B cell (primary cell): ENCODE measurements at regions not wholly inside any gene's neighbourhood (a gene's known extent, or its start where the extent isn't known, plus 50 kb on each side); places are given as distances from the start of the nearest gene placed in this dataset.

ENCODE experiments used
- ATAC-seq: fragments of 200-7000 bp; cut with Tn5 transposase; one replicate; pipeline ENCODE4 v1.10.0; 2021; ENCODE audit warnings: low read depth, mild to moderate bottlenecking, moderate number of reproducible peaks, moderate library complexity
- CTCF ChIA-PET: fragments of 350-600 bp; sonication (Branson Sonifier 250); formaldehyde crosslinking; loops from one replicate; lab custom pipeline; 2021; ENCODE audit warnings: antibody characterized with exemption, inconsistent platforms; lab: Charles Lee
- POLR2A ChIA-PET: fragments of 350-600 bp; sonication (Branson Sonifier 250); formaldehyde crosslinking; loops from one replicate; lab custom pipeline; 2021; ENCODE audit warnings: antibody characterized with exemption; lab: Charles Lee
- DNase-seq: peaks from one replicate; pipeline ENCODE4 v3.0.0; 2013
- H2AFZ ChIP-seq: 2 replicates; pipeline ENCODE4 v1.6.1; 2012; ENCODE audit warnings: mild to moderate bottlenecking, low read depth, low read length; ENCODE audit not compliant: insufficient read depth, poor library complexity, severe bottlenecking
- H3K27ac ChIP-seq, 2 donors: 1 replicate in 1 of 2; 2 replicates in 1 of 2; pipeline ENCODE4 v1.5.1; 2012 to 2013; ENCODE audit warnings: low read length in 2 of 2, mild to moderate bottlenecking in 2 of 2, moderate library complexity in 1 of 2
- H3K27me3 ChIP-seq, 4 experiments: fragments of 200-600 bp in 1 of 4; sonication (generic) in 1 of 4; replicated peaks in 1 of 4; 1 replicate in 2 of 4; 2 replicates in 2 of 4; pipeline versions ENCODE4 v1.6.1 to v1.7.0; 2013 to 2016; ENCODE audit warnings: low read length in 3 of 4, mild to moderate bottlenecking in 2 of 4, mixed read lengths in 1 of 4, moderate library complexity in 1 of 4; ENCODE audit not compliant: insufficient read depth in 4 of 4, control insufficient read depth in 3 of 4; ENCODE audit errors: control extremely low read depth in 1 of 4
- H3K36me3 ChIP-seq, 2 experiments: replicated peaks in 1 of 2; 1 replicate in 1 of 2; 2 replicates in 1 of 2; pipeline versions ENCODE4 v1.6.1 to v1.7.1; 2013; ENCODE audit warnings: low read length in 1 of 2; ENCODE audit not compliant: insufficient read depth in 2 of 2, control insufficient read depth in 1 of 2; ENCODE audit errors: control extremely low read depth in 1 of 2, extremely low read depth in 1 of 2
- H3K4me1 ChIP-seq, 2 donors: fragments of 200-600 bp in 1 of 2; sonication (generic) in 1 of 2; 1 replicate in 1 of 2; 2 replicates in 1 of 2; pipeline versions ENCODE4 v1.5.1 to v1.6.1; 2013 to 2017; ENCODE audit warnings: low read length in 2 of 2; ENCODE audit not compliant: control insufficient read depth in 2 of 2, insufficient read depth in 2 of 2
- H3K4me2 ChIP-seq: replicated peaks from 2 replicates; pipeline ENCODE3; 2012; ENCODE audit warnings: mild to moderate bottlenecking, low read depth, low read length; ENCODE audit not compliant: poor library complexity, severe bottlenecking
- H3K4me3 ChIP-seq, 5 experiments: fragments of 200-600 bp in 1 of 5; sonication (generic) in 1 of 5; 1 replicate in 3 of 5; 2 replicates in 2 of 5; pipeline versions ENCODE4 v1.5.1 to v1.7.0; 2011 to 2016; ENCODE audit warnings: low read length in 4 of 5, mild to moderate bottlenecking in 4 of 5, low read depth in 2 of 5, control low read depth in 1 of 5, moderate library complexity in 1 of 5; ENCODE audit not compliant: insufficient read depth in 1 of 5; ENCODE audit errors: control extremely low read depth in 1 of 5, extremely low read depth in 1 of 5
- H3K79me2 ChIP-seq: fragments of 200-600 bp; sonication (generic); one replicate; pipeline ENCODE4 v1.6.0; 2016; ENCODE audit warnings: low read length; ENCODE audit not compliant: control insufficient read depth, insufficient read depth
- H3K9ac ChIP-seq: fragments of 200-600 bp; sonication (generic); 2 replicates; pipeline ENCODE4 v1.6.1; 2017; ENCODE audit warnings: mild to moderate bottlenecking, low read length, moderate library complexity
- H3K9me3 ChIP-seq, 3 donors: one replicate each; pipeline versions ENCODE4 v1.6.1 to v1.7.1; 2013; ENCODE audit warnings: low read length in 2 of 3; ENCODE audit not compliant: control insufficient read depth in 2 of 3, insufficient read depth in 1 of 3; ENCODE audit errors: control extremely low read depth in 1 of 3
- H4K20me1 ChIP-seq: 2 replicates; pipeline ENCODE4 v1.6.0; 2012; ENCODE audit warnings: mild to moderate bottlenecking, low read length; ENCODE audit not compliant: insufficient read depth, control insufficient read depth, poor library complexity, severe bottlenecking
- H3K27ac Mint-ChIP-seq: one replicate; pipeline ENCODE4 v1.8.0; 2021; ENCODE audit warnings: mixed read lengths
- H3K27me3 Mint-ChIP-seq: one replicate; pipeline ENCODE4 v1.8.0; 2021; ENCODE audit warnings: mixed read lengths
- H3K4me1 Mint-ChIP-seq: one replicate; pipeline ENCODE4 v1.8.0; 2021; ENCODE audit warnings: mixed read lengths
- H3K4me3 Mint-ChIP-seq: one replicate; pipeline ENCODE4 v1.8.0; 2021; ENCODE audit warnings: mixed read lengths
- H3K9me3 Mint-ChIP-seq: one replicate; pipeline ENCODE4 v1.8.0; 2022; ENCODE audit warnings: mixed read lengths; ENCODE audit not compliant: insufficient read depth
- EZH2 ChIP-seq: IDR thresholded peaks from 2 replicates; pipeline ENCODE4 v1.6.1; 2012; ENCODE audit warnings: borderline replicate concordance, low read depth, mild to moderate bottlenecking, moderate library complexity, low read length; ENCODE audit not compliant: insufficient read depth, poor library complexity, severe bottlenecking
- WGBS: methylation state at CpG from one replicate; pipeline ENCODE4 v1.1.5; 2013; ENCODE audit warnings: missing lambda C conversion rate; ENCODE audit not compliant: insufficient coverage; 5-methylcytosine and 5-hydroxymethylcytosine counted together
- intact Hi-C: fragments of 100-400 bp; cut with micrococcal nuclease; formaldehyde crosslinking; loops from one replicate; pipeline ENCODE4 v1.10.0; 2022
- TF ChIP-seq, protein P1 (sequence below): fragments of 200-600 bp; IDR thresholded peaks from one replicate; pipeline ENCODE4 v1.8.0; 2022; ENCODE audit warnings: antibody characterized with exemption, mild to moderate bottlenecking

- H4K20me1 ChIP-seq = no peaks in the 10 kb centered on the region
- Mint-ChIP-seq H3K27ac (no peak overlapping the region), H3K27me3 (peaks cover 14% of the 10 kb centered on the region), H3K4me1 (no peaks in the 10 kb centered on the region), H3K4me3 (no peak overlapping the region), H3K9me3 (no peaks in the 10 kb centered on the region)
- intact Hi-C loops = no loop called here
- no peak for ATAC-seq
- no peak overlapping the region for H3K27ac ChIP-seq
- no peaks in the 10 kb centered on the region for H3K9me3 ChIP-seq
- no peaks in the 10 kb centered on the region for H3K79me2 ChIP-seq
- no peaks in the 10 kb centered on the region for H3K4me1 ChIP-seq
- WGBS = 98% methylated on average over 5 of the region's 8 CpGs
- TF ChIP-seq, protein P1, sequence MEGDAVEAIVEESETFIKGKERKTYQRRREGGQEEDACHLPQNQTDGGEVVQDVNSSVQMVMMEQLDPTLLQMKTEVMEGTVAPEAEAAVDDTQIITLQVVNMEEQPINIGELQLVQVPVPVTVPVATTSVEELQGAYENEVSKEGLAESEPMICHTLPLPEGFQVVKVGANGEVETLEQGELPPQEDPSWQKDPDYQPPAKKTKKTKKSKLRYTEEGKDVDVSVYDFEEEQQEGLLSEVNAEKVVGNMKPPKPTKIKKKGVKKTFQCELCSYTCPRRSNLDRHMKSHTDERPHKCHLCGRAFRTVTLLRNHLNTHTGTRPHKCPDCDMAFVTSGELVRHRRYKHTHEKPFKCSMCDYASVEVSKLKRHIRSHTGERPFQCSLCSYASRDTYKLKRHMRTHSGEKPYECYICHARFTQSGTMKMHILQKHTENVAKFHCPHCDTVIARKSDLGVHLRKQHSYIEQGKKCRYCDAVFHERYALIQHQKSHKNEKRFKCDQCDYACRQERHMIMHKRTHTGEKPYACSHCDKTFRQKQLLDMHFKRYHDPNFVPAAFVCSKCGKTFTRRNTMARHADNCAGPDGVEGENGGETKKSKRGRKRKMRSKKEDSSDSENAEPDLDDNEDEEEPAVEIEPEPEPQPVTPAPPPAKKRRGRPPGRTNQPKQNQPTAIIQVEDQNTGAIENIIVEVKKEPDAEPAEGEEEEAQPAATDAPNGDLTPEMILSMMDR = no peak
- no peak for TF ChIP-seq EZH2
- no peak overlapping the region for H3K4me3 ChIP-seq
- POLR2A ChIA-PET = no interaction called here
- H3K9ac ChIP-seq = no peak overlapping the region
- no peak overlapping the region for H2AFZ ChIP-seq
- CTCF ChIA-PET = no interaction called here
- no peaks in the 10 kb centered on the region for H3K27me3 ChIP-seq
- H3K36me3 ChIP-seq = no peaks in the 10 kb centered on the region
- no peak overlapping the region for H3K4me2 ChIP-seq
- DNase-seq = no peak
These were observed 233.0 kb upstream of the KLF12 start for GRCh38 chr13:74367193-74367592.

DNA sequence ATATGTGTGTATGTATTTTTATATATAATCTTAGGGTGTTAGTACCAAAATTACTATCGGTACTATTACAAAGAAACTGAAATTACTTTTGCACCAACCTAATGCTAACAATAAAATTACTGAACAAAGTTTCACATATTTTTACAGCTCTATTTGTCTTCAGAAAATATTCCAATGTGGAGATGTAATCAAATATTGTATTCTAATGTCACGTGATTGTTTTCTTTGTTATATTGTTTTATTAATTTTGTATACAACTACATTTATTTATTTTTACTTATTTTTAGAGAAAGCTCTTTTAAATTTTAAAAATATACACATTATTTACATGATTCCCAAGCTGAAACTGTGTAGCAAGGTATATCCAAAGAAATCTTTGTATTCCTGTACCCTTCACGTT, 227.1 kb upstream of the KLF12 start:
- Histone ChIP-seq H3K9me3 (no peaks in the 10 kb centered on the region), H3K79me2 (no peaks in the 10 kb centered on the region), H3K36me3 (no peaks in the 10 kb centered on the region), H3K27me3 (no peaks in the 10 kb centered on the region), H3K27ac (no peak overlapping the region), H4K20me1 (no peaks in the 10 kb centered on the region), H2AFZ (no peak overlapping the region), H3K4me1 (no peaks in the 10 kb centered on the region), H3K9ac (no peak overlapping the region), H3K4me2 (no peak overlapping the region), H3K4me3 (no peak overlapping the region)
- no peak for DNase-seq
- TF ChIP-seq, protein P1 = no peak
- TF ChIP-seq EZH2 = no peak
- Mint-ChIP-seq H3K4me1 (no peaks in the 10 kb centered on the region), H3K27ac (no peak overlapping the region), H3K9me3 (no peaks in the 10 kb centered on the region), H3K27me3 (peaks cover 13% of the 10 kb centered on the region), H3K4me3 (no peak overlapping the region)
- no peak for ATAC-seq
- intact Hi-C loops = no loop called here
- ChIA-PET CTCF (no interaction called here), POLR2A (no interaction called here)
- no CpG with 5 or more reads among the region's 3 CpGs for WGBS
